Common myeloid progenitor, CD34-positive (primary cell): ENCODE measurements at regions not wholly inside any gene's neighbourhood (a gene's known extent, or its start where the extent isn't known, plus 50 kb on each side); places are given as distances from the start of the nearest gene placed in this dataset.
A peak's percentile ranks its signal among the peaks of the same experiment; 100 is the strongest.

Experiments
- CTCF ChIA-PET: fragments of 350-600 bp; sonication (Branson Sonifier 250); formaldehyde crosslinking; loops from one replicate; lab custom pipeline; 2021; ENCODE audit warnings: antibody characterized with exemption; lab: Charles Lee
- POLR2A ChIA-PET: fragments of 350-600 bp; sonication (Branson Sonifier 250); formaldehyde crosslinking; loops from one replicate; lab custom pipeline; 2021; ENCODE audit warnings: antibody characterized with exemption; lab: Charles Lee
- DNase-seq, 3 donors: peaks; one replicate each; pipeline versions ENCODE4 v3.0.0 to v3.0.0-alpha.2; 2013
- H3K27ac ChIP-seq, 2 experiments: 1 replicate in 1 of 2; 2 replicates in 1 of 2; pipeline ENCODE4 v1.7.0; 2013; ENCODE audit warnings: inconsistent platforms in 2 of 2, low read length in 2 of 2, mild to moderate bottlenecking in 2 of 2, low read depth in 1 of 2, moderate library complexity in 1 of 2; ENCODE audit not compliant: severe bottlenecking in 2 of 2, insufficient read depth in 1 of 2, poor library complexity in 1 of 2
- H3K27me3 ChIP-seq, 5 experiments: replicated peaks in 2 of 5; 1 replicate in 3 of 5; 2 replicates in 2 of 5; pipeline versions ENCODE4 v1.6.1 to v1.7.0; 2013; ENCODE audit warnings: low read length in 4 of 5, mild to moderate bottlenecking in 2 of 5, moderate library complexity in 2 of 5, inconsistent platforms in 1 of 5; ENCODE audit not compliant: insufficient read depth in 5 of 5, control insufficient read depth in 4 of 5
- H3K36me3 ChIP-seq, 4 experiments: 1 replicate in 2 of 4; 2 replicates in 2 of 4; pipeline versions ENCODE4 v1.6.1 to v1.7.0; 2013; ENCODE audit warnings: low read length in 3 of 4, control low read depth in 1 of 4, mild to moderate bottlenecking in 1 of 4; ENCODE audit not compliant: control insufficient read depth in 4 of 4, insufficient read depth in 4 of 4
- H3K4me1 ChIP-seq, 4 experiments: 1 replicate in 3 of 4; 2 replicates in 1 of 4; pipeline versions ENCODE4 v1.6.1 to v1.7.1; 2013; ENCODE audit warnings: low read length in 3 of 4, mild to moderate bottlenecking in 3 of 4, control low read depth in 1 of 4, inconsistent platforms in 1 of 4, moderate library complexity in 1 of 4; ENCODE audit not compliant: control insufficient read depth in 4 of 4, insufficient read depth in 4 of 4; ENCODE audit errors: control extremely low read depth in 1 of 4
- H3K4me3 ChIP-seq, 7 experiments: 1 replicate in 4 of 7; 2 replicates in 3 of 7; pipeline versions ENCODE4 v1.5.1 to v1.7.0; 2013; ENCODE audit warnings: mild to moderate bottlenecking in 7 of 7, low read length in 6 of 7, moderate library complexity in 6 of 7, inconsistent platforms in 2 of 7, low read depth in 2 of 7, control low read depth in 1 of 7; ENCODE audit not compliant: insufficient read depth in 4 of 7, control insufficient read depth in 1 of 7; ENCODE audit errors: extremely low read depth in 1 of 7
- H3K9me3 ChIP-seq, 5 experiments: 1 replicate in 4 of 5; 2 replicates in 1 of 5; pipeline versions ENCODE4 v1.6.1 to v1.7.1; 2013; ENCODE audit warnings: low read length in 4 of 5, mild to moderate bottlenecking in 2 of 5, inconsistent platforms in 1 of 5, low read depth in 1 of 5, moderate library complexity in 1 of 5; ENCODE audit not compliant: control insufficient read depth in 4 of 5, insufficient read depth in 2 of 5; ENCODE audit errors: control extremely low read depth in 1 of 5
- WGBS: methylation state at CpG from one replicate; pipeline ENCODE4 v1.1.5; 2013; ENCODE audit not compliant: insufficient coverage; 5-methylcytosine and 5-hydroxymethylcytosine counted together

GRCh38 chr15:94127006-94127405, 104.4 kb upstream of the MCTP2 start:
- Histone ChIP-seq H3K36me3 (no peaks in the 10 kb centered on the region), H3K4me3 (no peak overlapping the region), H3K27ac (no peak overlapping the region), H3K4me1 (peaks cover 0 to 35% (median 18%) of the 10 kb centered on the region in 4 experiments), H3K9me3 (peaks cover 0 to under 1% (median 0%) of the 10 kb centered on the region in 5 experiments), H3K27me3 (no peaks in the 10 kb centered on the region)
- POLR2A ChIA-PET = no interaction called here
- DNase-seq = no peak
- CTCF ChIA-PET = interaction anchor here (0.9 kb wide), 1 partner anchor 1039 kb away, joined by 3 read pairs; no protein-coding TSS in a partner anchor
- 93% methylated on average over 3 of the region's 3 CpGs for WGBS

GRCh38 chr15:94125698-94126097, 105.7 kb upstream of the MCTP2 start:
- 100% methylated on average over 1 of the region's 2 CpGs for WGBS
- H3K4me3 ChIP-seq = no peak overlapping the region
- no peaks in the 10 kb centered on the region for H3K27me3 ChIP-seq
- H3K27ac ChIP-seq = no peak overlapping the region
- ChIA-PET CTCF (interaction anchor here (0.7 to 1.6 kb wide), 3 partner anchors 199 to 1095 kb away, joined by 3 to 4 read pairs (median 4); no protein-coding TSS in a partner anchor), POLR2A (no interaction called here)
- H3K4me1 ChIP-seq = peaks cover 0 to 35% (median 18%) of the 10 kb centered on the region in 4 experiments
- H3K9me3 ChIP-seq = no peaks in the 10 kb centered on the region
- no peak for DNase-seq
- no peaks in the 10 kb centered on the region for H3K36me3 ChIP-seq

GRCh38 chr15:94125156-94125555, 106.2 kb upstream of the MCTP2 start:
- H3K27me3 ChIP-seq = no peaks in the 10 kb centered on the region
- H3K4me1 ChIP-seq = peaks cover 0 to 36% (median 18%) of the 10 kb centered on the region in 4 experiments
- ChIA-PET CTCF (interaction anchor here (0.7 to 1.6 kb wide), 3 partner anchors 199 to 1095 kb away, joined by 3 to 4 read pairs (median 4); no protein-coding TSS in a partner anchor), POLR2A (no interaction called here)
- WGBS = 75% methylated on average over 1 of the region's 2 CpGs
- no peak overlapping the region for H3K27ac ChIP-seq
- H3K9me3 ChIP-seq = no peaks in the 10 kb centered on the region
- H3K36me3 ChIP-seq = no peaks in the 10 kb centered on the region
- peak; percentile 18 to 59 (median 19) for DNase-seq
- no peak overlapping the region for H3K4me3 ChIP-seq

- H3K36me3 ChIP-seq = no peaks in the 10 kb centered on the region
- H3K27me3 ChIP-seq = no peaks in the 10 kb centered on the region
- ChIA-PET CTCF (interaction anchor here (0.9 kb wide), 1 partner anchor 1092 kb away, joined by 3 read pairs; no protein-coding TSS in a partner anchor), POLR2A (no interaction called here)
- WGBS = 13% methylated on average over 2 of the region's 4 CpGs
- no peak overlapping the region for H3K4me3 ChIP-seq
- peak in 2 of 3 donors; percentile 54 to 67 for DNase-seq
- peaks cover 0 to 38% (median 18%) of the 10 kb centered on the region in 4 experiments for H3K4me1 ChIP-seq
- H3K9me3 ChIP-seq = no peaks in the 10 kb centered on the region
- no peak overlapping the region for H3K27ac ChIP-seq
Observed at GRCh38 chr15:94122516-94122915, 108.8 kb upstream of the MCTP2 start.

GRCh38 chr15:94119923-94120775, 111.2 kb upstream of the MCTP2 start:
- DNase-seq = peak; percentile 90 to 94 (median 93)

GRCh38 chr15:94119298-94119811, 112.0 kb upstream of the MCTP2 start:
- Histone ChIP-seq H3K27me3 (no peaks in the 10 kb centered on the region), H3K4me1 (peaks cover 0 to 21% (median 7%) of the 10 kb centered on the region in 4 experiments), H3K4me3 (no peak overlapping the region), H3K27ac (no peak overlapping the region), H3K9me3 (no peaks in the 10 kb centered on the region), H3K36me3 (no peaks in the 10 kb centered on the region)
- 77% methylated on average over 5 of the region's 6 CpGs for WGBS
- ChIA-PET CTCF (interaction anchor here (0.6 to 2.1 kb wide), 27 partner anchors 9 to 1105 kb away, joined by 3 to 62 read pairs (median 4); no protein-coding TSS in a partner anchor), POLR2A (no interaction called here)
- DNase-seq = no peak

More at GRCh38 chr15:94119923-94120775, 111.2 kb upstream of the MCTP2 start:
- CTCF ChIA-PET = interaction anchor here (0.6 to 2.1 kb wide), 39 partner anchors 8 to 1106 kb away, joined by 3 to 62 read pairs (median 4); no protein-coding TSS in a partner anchor
- peaks cover 0 to 29% (median 12%) of the 10 kb centered on the region in 4 experiments for H3K4me1 ChIP-seq
- no peak overlapping the region for H3K27ac ChIP-seq
- no peaks in the 10 kb centered on the region for H3K27me3 ChIP-seq
- POLR2A ChIA-PET = no interaction called here
- no peaks in the 10 kb centered on the region for H3K36me3 ChIP-seq
- WGBS = 54% methylated on average over 11 of the region's 11 CpGs
- no peak overlapping the region for H3K4me3 ChIP-seq
- H3K9me3 ChIP-seq = no peaks in the 10 kb centered on the region
